GM12878 (cell line): ENCODE measurements at regions not wholly inside any gene's neighbourhood (a gene's known extent, or its start where the extent isn't known, plus 50 kb on each side); places are given as distances from the start of the nearest gene placed in this dataset.

Experiments
- ATAC-seq: fragments of 200-7000 bp; cut with Tn5 transposase; 3 replicates; pipeline ENCODE4 v1.9.1; 2020; ENCODE audit warnings: mild to moderate bottlenecking, moderate library complexity
- BruUV-seq: library from RNA; stranded (reverse); fragments of 400-500 nt; replicated peaks from 2 replicates; lab custom pipeline; 2021; lab: Mats Ljungman, UMichigan
- CTCF ChIA-PET: fragments of 300-600 bp; sonication (Branson Sonifier 250); formaldehyde crosslinking; extraction: SDS; loops from one replicate; lab custom pipeline; 2021; ENCODE audit warnings: inconsistent platforms; lab: Yijun Ruan, JAX
- POLR2A ChIA-PET: fragments of 350-600 bp; formaldehyde crosslinking; extraction: SDS; loops from one replicate; lab custom pipeline; 2021; ENCODE audit warnings: inconsistent platforms; lab: Charles Lee
- RAD21 ChIA-PET: fragments of 300-600 bp; sonication (Branson Sonifier 250); formaldehyde crosslinking; loops from one replicate; lab custom pipeline; 2023; ENCODE audit warnings: antibody characterized with exemption; ENCODE audit not compliant: unreplicated experiment; lab: Charles Lee
- SMC1A ChIA-PET: fragments of 300-600 bp; sonication (Branson Sonifier 250); formaldehyde crosslinking; loops from one replicate; lab custom pipeline; 2023; ENCODE audit not compliant: unreplicated experiment, uncharacterized antibody; lab: Charles Lee
- DNase-seq: peaks from one replicate; pipeline ENCODE4 v3.0.0-alpha.2; 2011; ENCODE audit warnings: low read depth, low spot score
- FAIRE-seq: peaks from 3 replicates; lab custom pipeline; 2011; peaks lifted over from hg19 to GRCh38; lab: Jason Lieb, UNC
- H2AFZ ChIP-seq: 2 replicates; pipeline ENCODE4 v1.6.0; 2011; ENCODE audit warnings: low read depth, low read length, control low read depth; ENCODE audit not compliant: control insufficient read depth
- H3K27ac ChIP-seq: 2 replicates; pipeline ENCODE4 v1.5.1; 2011; ENCODE audit warnings: control low read depth; ENCODE audit not compliant: control insufficient read depth, insufficient read depth
- H3K27me3 ChIP-seq, 2 experiments: replicated peaks in 1 of 2; 2 replicates each; pipeline versions ENCODE4 v1.6.0 to v1.6.1; 2011; ENCODE audit warnings: low read length in 1 of 2; ENCODE audit not compliant: control insufficient read depth in 2 of 2, insufficient read depth in 2 of 2
- H3K36me3 ChIP-seq, 2 experiments: 2 replicates each; pipeline ENCODE4 v1.5.1; 2011; ENCODE audit warnings: low read length in 1 of 2; ENCODE audit not compliant: control insufficient read depth in 2 of 2, insufficient read depth in 2 of 2
- H3K4me1 ChIP-seq: 2 replicates; pipeline ENCODE4 v1.6.1; 2011; ENCODE audit warnings: mild to moderate bottlenecking, low read length, moderate library complexity, mixed read lengths; ENCODE audit not compliant: control insufficient read depth, insufficient read depth
- H3K4me2 ChIP-seq: 2 replicates; pipeline ENCODE4 v1.6.0; 2011; ENCODE audit warnings: control low read depth; ENCODE audit not compliant: control insufficient read depth, insufficient read depth
- H3K4me3 ChIP-seq: fragments of 200-600 bp; sonication (generic); 2 replicates; pipeline ENCODE4 v1.5.1; 2016
- H3K79me2 ChIP-seq: 2 replicates; pipeline ENCODE4 v1.6.0; 2011; ENCODE audit warnings: low read length; ENCODE audit not compliant: control insufficient read depth, insufficient read depth
- H3K9ac ChIP-seq: 2 replicates; pipeline ENCODE4 v1.8.0; 2011; ENCODE audit warnings: low read length, control low read depth, mixed read lengths; ENCODE audit not compliant: control insufficient read depth, insufficient read depth
- H3K9me3 ChIP-seq: replicated peaks from 3 replicates; pipeline ENCODE4 v1.5.1; 2011; ENCODE audit warnings: mild to moderate bottlenecking, low read length; ENCODE audit not compliant: control insufficient read depth, insufficient read depth
- H4K20me1 ChIP-seq: 2 replicates; pipeline ENCODE4 v1.6.0; 2011; ENCODE audit not compliant: control insufficient read depth, insufficient read depth
- BMI1 ChIP-seq: fragments of 450-650 bp; IDR thresholded peaks from 2 replicates; pipeline ENCODE4 v1.6.1; 2016; ENCODE audit warnings: mild to moderate bottlenecking, moderate library complexity, borderline replicate concordance
- CBX3 ChIP-seq: fragments of 200-600 bp; sonication (generic); IDR thresholded peaks from 2 replicates; pipeline ENCODE4 v1.6.1; 2016; ENCODE audit warnings: low read depth, borderline replicate concordance
- CREM ChIP-seq: IDR thresholded peaks from 2 replicates; pipeline ENCODE4 v1.6.1; 2014; ENCODE audit warnings: antibody characterized with exemption, low read depth
- IKZF1 ChIP-seq: fragments of 450-650 bp; conservative IDR thresholded peaks from 2 replicates; pipeline ENCODE4 v1.6.1; 2017; ENCODE audit warnings: antibody characterized with exemption, mild to moderate bottlenecking
- RFX5 ChIP-seq: IDR thresholded peaks from 2 replicates; pipeline ENCODE4 v1.6.1; 2011; ENCODE audit warnings: low read depth, low read length, improper control_type of control experiment
- SP1 ChIP-seq: IDR thresholded peaks from one replicate; pipeline ENCODE4 v1.6.1; 2011; ENCODE audit warnings: low read depth, low read length
- ZNF217 ChIP-seq: fragments of 450-650 bp; IDR thresholded peaks from 2 replicates; pipeline ENCODE4 v1.6.1; 2017; ENCODE audit warnings: antibody characterized with exemption, mild to moderate bottlenecking
- ZNF622 ChIP-seq: fragments of 450-650 bp; IDR thresholded peaks from 2 replicates; pipeline ENCODE4 v1.6.1; 2017; ENCODE audit warnings: mild to moderate bottlenecking, inconsistent platforms
- in situ Hi-C: fragments of 300-500 bp; cut with MboI; formaldehyde crosslinking; loops from 9 replicates; pipeline ENCODE4 v1.14.3; 2018; ENCODE audit warnings: mixed read lengths
- intact Hi-C: fragments of 100-400 bp; cut with micrococcal nuclease; formaldehyde crosslinking; loops from one replicate; pipeline ENCODE4 v1.14.2; 2022; ENCODE audit not compliant: unreplicated experiment
- TF ChIP-seq, protein P1 (sequence below): fragments of 450-650 bp; IDR thresholded peaks from 2 replicates; pipeline ENCODE4 v1.6.1; 2017; ENCODE audit warnings: borderline replicate concordance
- TF ChIP-seq, protein P2 (sequence below): IDR thresholded peaks from 2 replicates; pipeline ENCODE4 v1.6.1; 2011; ENCODE audit warnings: low read depth, mild to moderate bottlenecking, low read length, moderate library complexity, borderline replicate concordance; ENCODE audit errors: extremely low read depth
- TF ChIP-seq, protein P3 (sequence below): IDR thresholded peaks from 2 replicates; pipeline ENCODE4 v1.6.1; 2012; ENCODE audit warnings: low read depth, low read length, improper control_type of control experiment
- TF ChIP-seq, protein P4 (sequence below): fragments of 150-350 bp; IDR thresholded peaks from 2 replicates; pipeline ENCODE4 v1.6.1; 2016; ENCODE audit warnings: low read depth, low read length
- TF ChIP-seq, protein P5 (sequence below): fragments of 150-350 bp; IDR thresholded peaks from 2 replicates; pipeline ENCODE4 v1.6.1; 2014; ENCODE audit warnings: mild to moderate bottlenecking, low read depth, low read length
- TF ChIP-seq, protein P6 (sequence below): IDR thresholded peaks from 2 replicates; pipeline ENCODE4 v1.6.1; 2011; ENCODE audit warnings: borderline replicate concordance, low read depth, mild to moderate bottlenecking, moderate library complexity, mixed read lengths, low read length; ENCODE audit not compliant: insufficient read depth; ENCODE audit errors: extremely low read length

DNA sequence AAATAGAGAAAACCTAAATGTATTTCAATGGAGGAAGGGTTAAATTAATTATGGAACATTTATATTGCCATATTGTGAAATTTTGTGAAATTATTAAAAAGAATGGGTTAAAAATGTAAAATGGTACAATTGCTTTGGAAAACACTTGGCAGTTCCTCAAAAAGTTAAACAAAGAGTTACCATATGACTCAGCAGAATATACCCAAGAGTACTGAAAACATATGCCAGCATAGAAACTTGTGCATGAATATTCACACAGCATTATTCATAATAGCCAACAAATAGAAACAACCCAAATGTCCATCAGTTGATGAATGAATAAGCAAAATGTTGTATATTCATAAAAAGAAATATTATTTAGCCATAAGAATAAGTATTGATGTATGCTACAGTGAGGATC is 181.0 kb upstream of the MAST4 start:
- ChIA-PET RAD21 (no interaction called here), SMC1A (no interaction called here), CTCF (no interaction called here), POLR2A (no interaction called here)
- no TSS peak for BruUV-seq
- Histone ChIP-seq H3K9ac (no peak overlapping the region), H2AFZ (no peak overlapping the region), H4K20me1 (no peaks in the 10 kb centered on the region), H3K4me3 (no peak overlapping the region), H3K9me3 (no peaks in the 10 kb centered on the region), H3K4me2 (no peak overlapping the region), H3K27ac (no peak overlapping the region), H3K4me1 (no peaks in the 10 kb centered on the region), H3K36me3 (no peaks in the 10 kb centered on the region), H3K79me2 (no peaks in the 10 kb centered on the region), H3K27me3 (no peaks in the 10 kb centered on the region; a peak in 1 of 4 replicates)
- ATAC-seq (no peak), FAIRE-seq (no peak), DNase-seq (no peak)
- in situ Hi-C loops, result no loop called here
- intact Hi-C loops, result no loop called here
- TF ChIP-seq, protein P1, sequence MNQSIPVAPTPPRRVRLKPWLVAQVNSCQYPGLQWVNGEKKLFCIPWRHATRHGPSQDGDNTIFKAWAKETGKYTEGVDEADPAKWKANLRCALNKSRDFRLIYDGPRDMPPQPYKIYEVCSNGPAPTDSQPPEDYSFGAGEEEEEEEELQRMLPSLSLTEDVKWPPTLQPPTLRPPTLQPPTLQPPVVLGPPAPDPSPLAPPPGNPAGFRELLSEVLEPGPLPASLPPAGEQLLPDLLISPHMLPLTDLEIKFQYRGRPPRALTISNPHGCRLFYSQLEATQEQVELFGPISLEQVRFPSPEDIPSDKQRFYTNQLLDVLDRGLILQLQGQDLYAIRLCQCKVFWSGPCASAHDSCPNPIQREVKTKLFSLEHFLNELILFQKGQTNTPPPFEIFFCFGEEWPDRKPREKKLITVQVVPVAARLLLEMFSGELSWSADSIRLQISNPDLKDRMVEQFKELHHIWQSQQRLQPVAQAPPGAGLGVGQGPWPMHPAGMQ, result no peak
- TF ChIP-seq CREM (no peak), ZNF217 (no peak), SP1 (no peak), RFX5 (no peak), IKZF1 (no peak), BMI1 (no peak), ZNF622 (no peak), CBX3 (no peak)
- TF ChIP-seq, protein P2, sequence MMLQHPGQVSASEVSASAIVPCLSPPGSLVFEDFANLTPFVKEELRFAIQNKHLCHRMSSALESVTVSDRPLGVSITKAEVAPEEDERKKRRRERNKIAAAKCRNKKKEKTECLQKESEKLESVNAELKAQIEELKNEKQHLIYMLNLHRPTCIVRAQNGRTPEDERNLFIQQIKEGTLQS, result no peak
- TF ChIP-seq, protein P3, sequence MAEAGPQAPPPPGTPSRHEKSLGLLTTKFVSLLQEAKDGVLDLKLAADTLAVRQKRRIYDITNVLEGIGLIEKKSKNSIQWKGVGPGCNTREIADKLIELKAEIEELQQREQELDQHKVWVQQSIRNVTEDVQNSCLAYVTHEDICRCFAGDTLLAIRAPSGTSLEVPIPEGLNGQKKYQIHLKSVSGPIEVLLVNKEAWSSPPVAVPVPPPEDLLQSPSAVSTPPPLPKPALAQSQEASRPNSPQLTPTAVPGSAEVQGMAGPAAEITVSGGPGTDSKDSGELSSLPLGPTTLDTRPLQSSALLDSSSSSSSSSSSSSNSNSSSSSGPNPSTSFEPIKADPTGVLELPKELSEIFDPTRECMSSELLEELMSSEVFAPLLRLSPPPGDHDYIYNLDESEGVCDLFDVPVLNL, result no peak
- TF ChIP-seq, protein P4, sequence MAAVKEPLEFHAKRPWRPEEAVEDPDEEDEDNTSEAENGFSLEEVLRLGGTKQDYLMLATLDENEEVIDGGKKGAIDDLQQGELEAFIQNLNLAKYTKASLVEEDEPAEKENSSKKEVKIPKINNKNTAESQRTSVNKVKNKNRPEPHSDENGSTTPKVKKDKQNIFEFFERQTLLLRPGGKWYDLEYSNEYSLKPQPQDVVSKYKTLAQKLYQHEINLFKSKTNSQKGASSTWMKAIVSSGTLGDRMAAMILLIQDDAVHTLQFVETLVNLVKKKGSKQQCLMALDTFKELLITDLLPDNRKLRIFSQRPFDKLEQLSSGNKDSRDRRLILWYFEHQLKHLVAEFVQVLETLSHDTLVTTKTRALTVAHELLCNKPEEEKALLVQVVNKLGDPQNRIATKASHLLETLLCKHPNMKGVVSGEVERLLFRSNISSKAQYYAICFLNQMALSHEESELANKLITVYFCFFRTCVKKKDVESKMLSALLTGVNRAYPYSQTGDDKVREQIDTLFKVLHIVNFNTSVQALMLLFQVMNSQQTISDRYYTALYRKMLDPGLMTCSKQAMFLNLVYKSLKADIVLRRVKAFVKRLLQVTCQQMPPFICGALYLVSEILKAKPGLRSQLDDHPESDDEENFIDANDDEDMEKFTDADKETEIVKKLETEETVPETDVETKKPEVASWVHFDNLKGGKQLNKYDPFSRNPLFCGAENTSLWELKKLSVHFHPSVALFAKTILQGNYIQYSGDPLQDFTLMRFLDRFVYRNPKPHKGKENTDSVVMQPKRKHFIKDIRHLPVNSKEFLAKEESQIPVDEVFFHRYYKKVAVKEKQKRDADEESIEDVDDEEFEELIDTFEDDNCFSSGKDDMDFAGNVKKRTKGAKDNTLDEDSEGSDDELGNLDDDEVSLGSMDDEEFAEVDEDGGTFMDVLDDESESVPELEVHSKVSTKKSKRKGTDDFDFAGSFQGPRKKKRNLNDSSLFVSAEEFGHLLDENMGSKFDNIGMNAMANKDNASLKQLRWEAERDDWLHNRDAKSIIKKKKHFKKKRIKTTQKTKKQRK, result no peak
- TF ChIP-seq, protein P5, sequence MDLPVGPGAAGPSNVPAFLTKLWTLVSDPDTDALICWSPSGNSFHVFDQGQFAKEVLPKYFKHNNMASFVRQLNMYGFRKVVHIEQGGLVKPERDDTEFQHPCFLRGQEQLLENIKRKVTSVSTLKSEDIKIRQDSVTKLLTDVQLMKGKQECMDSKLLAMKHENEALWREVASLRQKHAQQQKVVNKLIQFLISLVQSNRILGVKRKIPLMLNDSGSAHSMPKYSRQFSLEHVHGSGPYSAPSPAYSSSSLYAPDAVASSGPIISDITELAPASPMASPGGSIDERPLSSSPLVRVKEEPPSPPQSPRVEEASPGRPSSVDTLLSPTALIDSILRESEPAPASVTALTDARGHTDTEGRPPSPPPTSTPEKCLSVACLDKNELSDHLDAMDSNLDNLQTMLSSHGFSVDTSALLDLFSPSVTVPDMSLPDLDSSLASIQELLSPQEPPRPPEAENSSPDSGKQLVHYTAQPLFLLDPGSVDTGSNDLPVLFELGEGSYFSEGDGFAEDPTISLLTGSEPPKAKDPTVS, result no peak
- TF ChIP-seq, protein P6, sequence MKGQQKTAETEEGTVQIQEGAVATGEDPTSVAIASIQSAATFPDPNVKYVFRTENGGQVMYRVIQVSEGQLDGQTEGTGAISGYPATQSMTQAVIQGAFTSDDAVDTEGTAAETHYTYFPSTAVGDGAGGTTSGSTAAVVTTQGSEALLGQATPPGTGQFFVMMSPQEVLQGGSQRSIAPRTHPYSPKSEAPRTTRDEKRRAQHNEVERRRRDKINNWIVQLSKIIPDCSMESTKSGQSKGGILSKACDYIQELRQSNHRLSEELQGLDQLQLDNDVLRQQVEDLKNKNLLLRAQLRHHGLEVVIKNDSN, result no peak
